H9 (cell line): ENCODE measurements at regions not wholly inside any gene's neighbourhood (a gene's known extent, or its start where the extent isn't known, plus 50 kb on each side); places are given as distances from the start of the nearest gene placed in this dataset.

Experiments used
- DNase-seq: peaks from one replicate; pipeline ENCODE4 v3.0.0-alpha.2; 2017
- H2AFZ ChIP-seq: one replicate; pipeline ENCODE4 v1.6.1; 2013; ENCODE audit warnings: mild to moderate bottlenecking, low read length, control low read depth, moderate library complexity
- H2AK5ac ChIP-seq: 2 replicates; pipeline ENCODE4 v1.6.1; 2013; ENCODE audit warnings: low read length, control low read depth, mixed read lengths; ENCODE audit not compliant: insufficient read length
- H2BK120ac ChIP-seq: one replicate; pipeline ENCODE4 v1.6.1; 2013; ENCODE audit warnings: low read depth, mild to moderate bottlenecking, low read length, control low read depth, inconsistent platforms; ENCODE audit not compliant: poor library complexity, severe bottlenecking
- H2BK12ac ChIP-seq: 2 replicates; pipeline ENCODE4 v1.6.1; 2013; ENCODE audit warnings: low read length, control low read depth, mixed read lengths, low read depth; ENCODE audit not compliant: insufficient read length
- H2BK15ac ChIP-seq: 2 replicates; pipeline ENCODE4 v1.6.1; 2013; ENCODE audit warnings: low read depth, low read length, control low read depth
- H2BK20ac ChIP-seq: one replicate; pipeline ENCODE4 v1.6.1; 2013; ENCODE audit warnings: low read depth, mild to moderate bottlenecking, low read length, control low read depth, inconsistent platforms; ENCODE audit not compliant: poor library complexity, severe bottlenecking
- H2BK5ac ChIP-seq: 2 replicates; pipeline ENCODE4 v1.6.1; 2013; ENCODE audit warnings: low read length, control low read depth, mixed read lengths; ENCODE audit not compliant: insufficient read length
- H3K14ac ChIP-seq: 2 replicates; pipeline ENCODE4 v1.6.1; 2013; ENCODE audit warnings: low read length, control low read depth; ENCODE audit not compliant: insufficient read depth
- H3K18ac ChIP-seq: 2 replicates; pipeline ENCODE4 v1.6.1; 2013; ENCODE audit warnings: low read depth, mild to moderate bottlenecking, mixed read lengths, low read length, control low read depth; ENCODE audit not compliant: insufficient read length
- H3K23ac ChIP-seq: 2 replicates; pipeline ENCODE4 v1.6.1; 2013; ENCODE audit warnings: low read length, control low read depth, mixed read lengths, low read depth; ENCODE audit not compliant: insufficient read length
- H3K23me2 ChIP-seq: 2 replicates; pipeline ENCODE4 v1.6.1; 2013; ENCODE audit warnings: low read depth, mild to moderate bottlenecking, mixed read lengths, low read length, control low read depth; ENCODE audit not compliant: insufficient read length, poor library complexity, severe bottlenecking
- H3K27ac ChIP-seq: 2 replicates; pipeline ENCODE4 v1.5.1; 2013; ENCODE audit warnings: low read length, control low read depth, mixed read lengths, low read depth; ENCODE audit not compliant: insufficient read length
- H3K27me3 ChIP-seq: 2 replicates; pipeline ENCODE4 v1.6.1; 2013; ENCODE audit warnings: low read length, control low read depth, inconsistent platforms; ENCODE audit not compliant: insufficient read depth
- H3K4ac ChIP-seq: 2 replicates; pipeline ENCODE4 v1.6.1; 2013; ENCODE audit warnings: low read depth, mild to moderate bottlenecking, control low read depth, inconsistent platforms, low read length, moderate library complexity
- H3K4me1 ChIP-seq: 2 replicates; pipeline ENCODE4 v1.6.1; 2013; ENCODE audit warnings: low read length, control low read depth, inconsistent platforms; ENCODE audit not compliant: insufficient read depth
- H3K4me2 ChIP-seq: 2 replicates; pipeline ENCODE4 v1.6.1; 2013; ENCODE audit warnings: low read length, control low read depth, mixed read lengths; ENCODE audit not compliant: insufficient read length, insufficient read depth
- H3K56ac ChIP-seq: 2 replicates; pipeline ENCODE4 v1.6.1; 2013; ENCODE audit warnings: low read depth, mild to moderate bottlenecking, mixed read lengths, low read length, control low read depth; ENCODE audit not compliant: insufficient read length
- H3K79me1 ChIP-seq: 2 replicates; pipeline ENCODE4 v1.6.1; 2013; ENCODE audit warnings: low read depth, mild to moderate bottlenecking, moderate library complexity, low read length, control low read depth, inconsistent platforms; ENCODE audit not compliant: insufficient read depth, poor library complexity, severe bottlenecking
- H3K79me2 ChIP-seq: 2 replicates; pipeline ENCODE4 v1.6.1; 2013; ENCODE audit warnings: low read length, control low read depth, inconsistent platforms; ENCODE audit not compliant: insufficient read depth
- H3K9ac ChIP-seq: 2 replicates; pipeline ENCODE4 v1.6.1; 2013; ENCODE audit warnings: low read length, control low read depth, mixed read lengths; ENCODE audit not compliant: insufficient read length; ENCODE audit errors: extremely low read depth
- H3K9me3 ChIP-seq: one replicate; pipeline ENCODE4 v1.6.1; 2013; ENCODE audit warnings: low read depth, low read length, inconsistent platforms; ENCODE audit not compliant: control insufficient read depth
- H3T11ph ChIP-seq: one replicate; pipeline ENCODE4 v1.6.1; 2013; ENCODE audit warnings: mild to moderate bottlenecking, low read length, control low read depth, inconsistent platforms
- H4K20me1 ChIP-seq: one replicate; pipeline ENCODE4 v1.6.1; 2013; ENCODE audit not compliant: control insufficient read depth, insufficient read length, insufficient read depth
- H4K5ac ChIP-seq: 2 replicates; pipeline ENCODE4 v1.6.1; 2013; ENCODE audit warnings: low read depth, mild to moderate bottlenecking, mixed read lengths, low read length, control low read depth; ENCODE audit not compliant: insufficient read length
- H4K8ac ChIP-seq: replicated peaks from 2 replicates; pipeline ENCODE4 v1.6.1; 2013; ENCODE audit warnings: low read length, control low read depth, mixed read lengths, low read depth; ENCODE audit not compliant: insufficient read length
- H4K91ac ChIP-seq: 2 replicates; pipeline ENCODE4 v1.6.1; 2013; ENCODE audit warnings: low read depth, mild to moderate bottlenecking, moderate library complexity, mixed read lengths, low read length, control low read depth; ENCODE audit not compliant: insufficient read length
- H3K27ac Mint-ChIP-seq, 3 experiments: 2 replicates in 2 of 3; 3 replicates in 1 of 3; pipeline ENCODE4 v1.8.0; 2020 to 2021; ENCODE audit warnings: mixed read lengths in 3 of 3, mild to moderate bottlenecking in 1 of 3, moderate library complexity in 1 of 3
- H3K27me3 Mint-ChIP-seq: 2 replicates; pipeline ENCODE4 v1.8.0; 2021; ENCODE audit warnings: low read depth, mild to moderate bottlenecking, moderate library complexity, mixed read lengths
- H3K36me3 Mint-ChIP-seq, 3 experiments: 2 replicates in 2 of 3; 3 replicates in 1 of 3; pipeline ENCODE4 v1.8.0; 2020 to 2021; ENCODE audit warnings: low read depth in 3 of 3, mixed read lengths in 3 of 3; ENCODE audit not compliant: insufficient read depth in 1 of 3
- H3K4me1 Mint-ChIP-seq, 2 experiments: 2 replicates each; pipeline ENCODE4 v1.8.0; 2020; ENCODE audit warnings: mixed read lengths in 2 of 2
- H3K4me3 Mint-ChIP-seq, 2 experiments: 2 replicates in 1 of 2; 3 replicates in 1 of 2; pipeline ENCODE4 v1.8.0; 2020 to 2021; ENCODE audit warnings: mild to moderate bottlenecking in 2 of 2, mixed read lengths in 2 of 2, moderate library complexity in 1 of 2
- H3K9me3 Mint-ChIP-seq, 2 experiments: 2 replicates in 1 of 2; 3 replicates in 1 of 2; pipeline ENCODE4 v1.8.0; 2020; ENCODE audit warnings: mild to moderate bottlenecking in 2 of 2, mixed read lengths in 2 of 2, moderate library complexity in 1 of 2
- CTCF ChIP-seq: fragments of 200-600 bp; sonication (generic); conservative IDR thresholded peaks from 3 replicates; pipeline ENCODE4 v1.8.0; 2021; ENCODE audit warnings: antibody characterized with exemption, mild to moderate bottlenecking
- WGBS: extraction: QIAGEN DNeasy Blood & Tissue Kit; methylation state at CpG from one replicate; pipeline ENCODE4 v1.1.7; 2013; ENCODE audit warnings: missing lambda C conversion rate, low lambda C conversion rate, mixed read lengths; ENCODE audit not compliant: insufficient read length; ENCODE audit errors: extremely low coverage; 5-methylcytosine and 5-hydroxymethylcytosine counted together

GRCh38 chr10:60490013-60490412, 100.3 kb upstream of the ANK3 start:
- Mint-ChIP-seq H3K4me1 (peaks cover 0 to 6% of the 10 kb centered on the region in 2 experiments; a peak in 1 of 4 replicates), H3K36me3 (no peaks in the 10 kb centered on the region), H3K4me3 (no peak overlapping the region), H3K27ac (peak overlapping the region in 1 of 3 experiments; percentile 17; a peak in 1 of 7 replicates), H3K9me3 (no peaks in the 10 kb centered on the region), H3K27me3 (no peaks in the 10 kb centered on the region)
- Histone ChIP-seq H2BK20ac (no peak overlapping the region), H2BK5ac (no peak overlapping the region), H4K5ac (no peak overlapping the region), H2BK120ac (no peak overlapping the region), H3K79me1 (no peaks in the 10 kb centered on the region), H2AFZ (no peak overlapping the region), H4K8ac (no peak overlapping the region), H3K23ac (no peak overlapping the region), H3K23me2 (no peaks in the 10 kb centered on the region), H3K27me3 (no peaks in the 10 kb centered on the region), H3K27ac (no peak overlapping the region), H2BK12ac (no peak overlapping the region), H3K4me1 (no peaks in the 10 kb centered on the region), H4K20me1 (no peaks in the 10 kb centered on the region), H4K91ac (no peak overlapping the region), H3K79me2 (0 out of 2 replicates have a peak, but pooled peaks cover 2% of the 10 kb centered on the region), H2AK5ac (no peak overlapping the region), H3K9me3 (no peaks in the 10 kb centered on the region), H3K14ac (no peak overlapping the region), H2BK15ac (no peak overlapping the region), H3K4ac (no peak overlapping the region), H3K9ac (no peak overlapping the region), H3K18ac (no peak overlapping the region), H3T11ph (no peak overlapping the region), H3K4me2 (no peak overlapping the region), H3K56ac (no peak overlapping the region)
- WGBS, result no CpG with 5 or more reads among the region's 3 CpGs
- DNase-seq, result no peak
- no peak for TF ChIP-seq CTCF
